GM11168 (cell line): ENCODE measurements at regions not wholly inside any gene's neighbourhood (a gene's known extent, or its start where the extent isn't known, plus 50 kb on each side); places are given as distances from the start of the nearest gene placed in this dataset.

Experiments
- in situ Hi-C: fragments of 300-500 bp; cut with MboI; formaldehyde crosslinking; loops from one replicate; pipeline ENCODE4 v1.12.0; 2022; ENCODE audit warnings: low sequenced_read_pairs; ENCODE audit not compliant: unreplicated experiment

DNA sequence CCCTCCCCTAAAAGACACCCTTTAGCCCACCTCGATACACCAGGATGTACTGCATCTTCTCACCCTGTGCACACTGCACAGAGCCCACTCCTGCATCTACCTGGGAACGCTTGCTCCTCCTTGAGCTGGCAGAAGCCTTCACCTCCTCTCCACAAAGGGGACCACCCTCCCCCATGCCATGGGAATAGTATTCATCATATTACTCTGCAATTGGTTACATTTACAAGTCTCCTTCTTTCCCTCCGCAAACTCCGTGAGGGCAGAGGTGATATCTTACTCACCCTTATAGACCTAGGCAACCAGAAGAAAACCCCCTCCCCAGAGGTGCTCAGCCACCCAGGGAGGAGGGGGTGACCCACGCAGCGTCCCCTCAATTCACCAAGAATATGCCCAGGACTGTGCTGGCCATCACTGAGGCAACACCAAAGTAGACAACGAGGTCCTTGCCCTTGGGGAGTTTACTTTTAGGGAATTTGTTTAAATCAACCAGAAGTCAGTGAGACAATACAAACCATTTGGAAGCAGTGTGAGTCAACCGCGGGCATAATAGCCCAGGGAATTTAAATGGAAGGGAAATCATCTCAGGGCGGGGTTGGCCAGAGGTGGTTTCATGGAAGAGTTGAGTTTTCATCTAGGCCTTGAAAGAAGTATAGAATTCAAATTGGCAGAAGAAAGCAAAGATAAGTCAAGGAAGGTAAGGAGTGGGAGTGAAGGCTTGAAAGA lies 214.5 kb downstream of the BARX2 start:
- in situ Hi-C loops = no loop called here

DNA sequence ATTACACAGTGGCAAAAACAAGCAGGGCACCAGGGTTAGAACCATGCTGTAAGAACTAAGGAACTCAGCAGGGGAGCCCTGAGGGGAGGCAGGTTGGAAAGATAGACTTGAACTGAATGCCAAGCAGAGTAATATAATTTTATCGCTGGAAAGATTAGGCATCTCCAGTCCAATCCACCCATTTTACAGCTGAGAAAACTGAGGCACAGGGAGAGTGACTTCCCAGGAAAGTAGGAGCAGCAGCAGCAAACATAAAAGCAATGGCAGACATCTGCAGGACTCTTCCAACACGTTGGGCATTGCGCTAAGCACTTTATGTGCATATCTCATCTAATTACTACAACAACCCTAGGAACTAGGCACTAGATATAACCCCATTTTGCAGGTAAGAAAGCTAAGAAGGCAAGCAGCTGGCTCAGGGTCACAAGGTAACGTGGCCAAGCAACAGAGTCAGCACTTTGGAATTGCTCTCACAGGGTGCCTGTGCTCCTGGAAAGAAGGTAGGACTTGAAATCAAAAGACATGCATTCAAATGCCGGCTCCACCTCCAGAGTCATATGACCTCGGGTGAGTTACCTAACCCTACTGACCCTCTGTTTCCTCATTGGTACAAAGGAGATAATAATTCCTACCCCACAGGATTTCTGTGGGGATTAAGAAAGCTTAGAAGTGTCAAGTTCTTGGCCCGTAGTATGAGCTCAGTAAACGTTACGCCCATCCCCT lies 215.3 kb downstream of the BARX2 start:
- in situ Hi-C loops = no loop called here

DNA sequence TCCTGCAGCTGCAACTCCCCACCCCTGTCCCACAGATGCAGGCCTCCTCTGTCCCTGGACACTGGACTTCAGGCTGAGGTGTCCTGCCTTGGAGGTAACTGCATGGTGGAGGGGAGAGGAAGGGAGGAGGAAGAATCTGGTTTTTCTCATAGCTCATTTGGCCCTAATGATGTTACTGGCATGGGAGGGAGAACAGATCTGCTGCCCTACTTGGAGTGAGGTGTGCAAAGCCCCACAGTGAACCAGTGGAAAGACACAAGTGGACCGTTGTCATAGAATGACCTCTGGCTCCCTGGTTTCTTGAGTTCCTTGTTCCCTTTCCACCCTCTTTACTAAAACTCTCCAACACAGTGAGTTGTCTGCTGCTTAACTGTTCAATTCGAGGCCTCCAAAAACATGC lies 215.9 kb downstream of the BARX2 start:
- in situ Hi-C loops = no loop called here

DNA sequence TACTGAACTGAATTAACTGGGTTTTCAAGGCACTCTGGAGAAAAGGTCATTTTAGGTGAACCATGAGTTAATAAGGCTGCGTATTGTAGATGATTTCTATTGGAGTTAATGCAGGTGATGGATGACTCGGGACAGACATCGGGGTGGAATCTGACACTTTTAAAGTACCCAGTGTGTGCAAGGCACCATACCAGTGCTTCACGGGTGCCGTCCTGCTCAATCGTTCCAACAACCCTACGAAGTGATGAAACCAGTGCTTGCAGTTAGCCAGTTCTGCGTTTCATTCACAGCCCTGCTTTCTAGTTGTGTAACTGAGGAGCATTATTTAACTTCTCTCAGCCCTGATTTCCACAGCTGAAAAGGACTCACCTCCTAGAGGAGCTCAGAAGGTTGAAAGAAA lies 216.5 kb downstream of the BARX2 start:
- in situ Hi-C loops = no loop called here

DNA sequence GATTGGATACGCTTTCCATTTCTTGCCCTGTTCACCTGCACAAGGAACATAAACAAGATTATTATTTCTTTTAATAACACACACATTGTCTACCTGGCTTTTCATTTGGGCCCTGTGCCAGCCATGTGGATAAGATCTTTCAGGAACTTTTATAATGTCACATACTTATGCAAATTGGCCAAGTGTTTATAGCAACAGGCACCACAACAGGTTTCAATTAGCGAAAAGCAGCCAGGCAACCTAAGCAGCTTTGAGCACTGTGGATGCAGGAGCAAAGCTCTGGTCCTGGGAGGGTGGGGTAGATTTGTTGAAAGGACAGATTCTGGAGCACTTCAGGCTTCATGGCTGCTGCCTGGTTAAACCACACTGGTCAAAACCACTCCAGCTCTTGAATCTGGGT lies 217.4 kb downstream of the BARX2 start:
- in situ Hi-C loops = no loop called here

DNA sequence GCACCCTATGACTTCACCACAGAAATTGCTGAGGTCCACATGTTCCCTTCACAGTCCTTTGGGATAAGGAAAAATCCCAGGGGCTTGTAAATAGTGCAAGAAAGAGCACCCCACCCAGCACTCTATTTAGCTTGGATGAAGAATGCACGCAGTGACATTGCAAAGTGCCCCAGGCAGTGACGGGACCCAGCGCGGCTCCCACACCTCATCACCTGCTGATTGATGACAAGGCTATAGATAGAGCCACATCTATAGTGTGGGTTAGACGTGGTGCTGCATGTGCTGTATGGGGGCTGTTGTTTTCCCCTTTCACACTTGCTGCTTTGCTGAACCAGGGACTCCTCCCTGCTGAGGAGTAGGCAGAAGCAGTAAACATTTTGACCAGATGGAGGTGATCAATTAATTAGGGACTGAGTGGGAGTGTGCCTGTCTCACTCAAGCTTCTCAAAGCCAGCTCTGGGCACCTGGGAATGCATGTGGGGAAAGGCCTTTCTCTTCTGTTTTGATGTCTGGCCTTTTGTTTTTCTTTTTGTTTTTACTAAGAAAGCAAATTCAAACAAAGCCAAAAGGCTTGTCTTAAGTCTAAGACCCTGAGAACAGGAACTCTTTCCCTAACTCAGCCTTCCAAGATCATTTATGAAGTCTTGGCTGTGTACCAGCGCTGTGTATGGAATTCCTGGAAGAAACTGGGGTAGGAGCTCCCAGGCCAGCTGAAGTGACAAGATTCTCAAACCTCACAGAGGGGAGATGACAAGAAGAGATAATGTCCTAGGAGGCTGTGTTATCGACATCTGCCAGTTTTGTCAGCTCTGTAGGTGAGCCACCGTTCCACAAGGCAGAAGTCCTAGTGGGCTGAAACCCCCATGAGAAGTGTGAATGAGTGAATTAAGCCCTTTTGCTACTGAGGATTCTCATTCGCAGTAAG lies 219.7 kb downstream of the BARX2 start:
- in situ Hi-C loops = no loop called here

DNA sequence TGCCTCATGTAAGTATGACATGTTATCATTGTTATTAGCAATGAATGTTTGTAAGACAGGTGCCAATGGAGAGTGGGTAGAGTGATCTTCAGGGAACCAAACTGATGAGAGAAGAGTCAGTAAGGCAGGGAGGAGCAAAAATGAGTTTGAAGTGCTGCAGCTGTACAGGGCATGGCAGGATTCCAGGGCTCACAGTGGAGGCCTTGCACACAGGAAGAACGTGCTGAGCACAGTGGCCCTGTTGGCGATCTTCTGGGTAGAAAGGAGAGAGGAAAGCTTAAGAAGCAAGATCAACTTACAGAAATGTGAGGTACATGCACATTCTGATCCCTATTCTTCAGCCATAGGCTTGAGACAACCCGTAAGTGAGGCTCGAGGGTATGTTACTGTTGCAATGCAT lies 219.3 kb upstream of the TMEM45B start:
- in situ Hi-C loops = no loop called here

DNA sequence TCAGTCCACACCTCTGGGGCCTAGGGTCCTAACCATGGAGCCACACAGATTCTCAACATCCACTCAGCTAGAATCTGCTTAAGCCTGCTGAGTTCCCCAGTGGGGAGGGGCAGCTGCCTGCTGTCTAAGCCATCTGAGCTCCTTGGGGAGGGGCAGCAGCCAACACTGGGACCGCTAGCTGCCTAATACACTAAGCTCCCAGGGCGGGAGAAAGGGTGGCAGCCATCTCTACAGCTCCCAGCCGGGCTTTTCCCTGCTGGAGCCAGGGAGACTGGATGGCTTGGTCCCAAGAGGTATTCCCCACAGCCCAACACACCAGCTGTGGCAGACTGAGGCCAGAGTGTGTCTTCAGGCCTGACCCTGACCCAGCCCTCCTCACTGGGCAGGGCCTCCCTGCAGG lies 217.3 kb upstream of the TMEM45B start:
- in situ Hi-C loops = no loop called here

DNA sequence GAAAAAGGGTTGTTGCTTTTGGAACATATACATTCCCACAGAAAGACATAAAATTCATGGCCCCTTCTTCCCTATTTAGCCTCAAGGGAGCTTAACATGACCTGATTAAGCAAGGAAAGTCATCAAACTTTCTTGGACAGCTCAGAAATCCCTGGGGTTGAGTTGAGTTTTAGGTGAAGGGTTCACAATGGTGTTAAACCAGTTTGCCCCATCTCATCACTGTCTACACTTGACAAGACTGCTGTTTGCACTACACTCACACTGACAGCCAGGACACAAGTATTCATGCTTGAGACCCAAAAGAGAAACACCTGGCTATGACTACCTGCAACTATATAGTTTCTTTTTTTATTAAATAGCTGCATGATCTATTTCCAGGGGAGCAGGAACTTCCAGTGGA lies 209.8 kb upstream of the TMEM45B start:
- in situ Hi-C loops = no loop called here

DNA sequence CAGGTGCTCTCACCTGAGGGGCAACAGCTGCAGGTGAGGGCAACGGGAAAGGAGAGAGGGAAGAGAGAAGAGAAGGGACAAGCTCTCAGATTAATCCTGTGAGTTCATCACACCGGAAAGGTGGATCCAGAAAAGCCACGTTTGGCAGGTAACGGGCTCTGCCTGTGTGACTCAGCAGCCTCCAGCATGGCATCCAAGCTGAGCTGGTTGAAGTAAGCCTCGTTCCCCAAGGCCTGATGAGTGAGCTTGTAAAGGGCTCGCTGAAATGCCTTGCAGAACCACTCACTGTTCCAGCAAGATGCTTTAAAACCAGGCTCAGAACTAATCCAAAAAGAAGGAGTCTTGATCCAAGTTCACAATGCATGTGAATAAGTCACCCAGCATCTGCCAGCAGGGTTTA lies 206.9 kb upstream of the TMEM45B start:
- in situ Hi-C loops = no loop called here

DNA sequence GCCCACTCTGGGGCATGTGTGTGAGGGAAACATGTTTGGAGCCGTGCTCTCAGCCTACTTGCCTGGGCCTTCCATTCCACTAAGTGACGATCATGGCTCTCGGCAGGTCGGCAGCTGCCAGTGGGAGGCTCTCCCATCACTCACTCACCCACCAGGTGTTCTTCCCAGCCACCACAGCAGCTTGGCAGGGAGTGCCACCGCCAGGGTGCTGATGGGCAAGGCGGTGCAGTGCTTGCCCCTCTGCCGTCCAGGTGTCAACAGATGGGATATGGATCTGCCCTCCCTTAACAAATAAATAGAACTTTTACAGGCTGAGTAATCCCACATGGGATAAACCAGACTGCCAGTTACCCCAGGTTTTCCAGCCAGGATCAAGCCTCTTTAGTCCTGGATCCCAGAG lies 205.5 kb upstream of the TMEM45B start:
- in situ Hi-C loops = no loop called here

DNA sequence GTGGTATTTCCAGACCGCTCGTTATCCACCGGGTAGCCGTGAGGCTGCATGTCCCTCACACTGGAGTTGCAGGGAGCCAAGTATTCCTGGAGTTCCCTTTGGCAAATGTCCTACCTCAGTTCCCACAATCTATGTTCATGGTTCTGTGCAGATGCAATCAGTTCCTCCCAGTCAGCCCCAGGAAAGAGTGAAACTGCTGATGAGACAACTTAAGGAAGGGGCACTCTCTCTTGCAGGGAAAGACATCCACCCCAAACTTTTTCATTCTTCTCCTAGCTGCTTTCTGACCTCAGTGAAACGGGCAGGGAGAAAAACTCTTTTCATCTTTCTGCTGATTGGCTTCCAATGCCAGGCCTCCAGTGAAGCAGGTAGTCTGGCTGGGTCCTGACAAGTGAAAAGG lies 205.1 kb upstream of the TMEM45B start:
- in situ Hi-C loops = no loop called here

DNA sequence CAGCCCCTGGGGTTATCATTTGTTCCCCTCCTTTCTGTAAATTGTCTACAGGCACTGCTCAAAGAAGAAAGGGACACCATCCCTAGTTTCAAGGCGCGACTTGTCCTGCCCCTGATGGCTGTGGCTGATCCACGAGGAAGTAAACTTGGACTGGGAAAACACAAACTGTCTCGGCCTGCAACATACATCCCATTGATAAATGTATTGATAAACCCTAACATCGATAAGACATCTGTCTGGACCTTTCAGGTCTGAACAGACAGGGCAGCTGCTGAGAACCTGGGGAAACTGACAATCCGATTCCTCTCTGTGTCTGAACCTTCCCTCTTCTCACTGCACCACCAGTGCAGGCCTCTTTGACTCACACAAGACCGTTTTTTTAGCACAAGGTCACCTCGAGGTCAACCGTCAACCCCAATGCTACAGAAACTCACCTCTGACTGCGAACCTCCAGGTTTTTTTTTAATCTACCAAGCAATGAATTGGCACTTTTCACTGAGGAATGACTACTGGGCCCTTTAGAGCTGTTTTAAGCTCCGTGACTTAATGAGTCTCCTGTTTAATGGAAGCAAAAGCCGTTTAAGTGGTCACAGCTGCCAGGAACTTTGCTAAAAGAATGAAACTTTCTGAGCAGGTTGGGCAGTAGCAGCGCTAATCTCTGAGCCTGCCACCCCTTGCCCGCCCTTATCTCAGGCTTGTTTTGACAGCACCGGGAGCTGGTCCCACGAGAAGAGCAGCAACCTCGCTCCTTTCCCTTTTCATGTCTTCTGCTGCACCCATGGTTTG lies 203.8 kb upstream of the TMEM45B start:
- in situ Hi-C loops = no loop called here

DNA sequence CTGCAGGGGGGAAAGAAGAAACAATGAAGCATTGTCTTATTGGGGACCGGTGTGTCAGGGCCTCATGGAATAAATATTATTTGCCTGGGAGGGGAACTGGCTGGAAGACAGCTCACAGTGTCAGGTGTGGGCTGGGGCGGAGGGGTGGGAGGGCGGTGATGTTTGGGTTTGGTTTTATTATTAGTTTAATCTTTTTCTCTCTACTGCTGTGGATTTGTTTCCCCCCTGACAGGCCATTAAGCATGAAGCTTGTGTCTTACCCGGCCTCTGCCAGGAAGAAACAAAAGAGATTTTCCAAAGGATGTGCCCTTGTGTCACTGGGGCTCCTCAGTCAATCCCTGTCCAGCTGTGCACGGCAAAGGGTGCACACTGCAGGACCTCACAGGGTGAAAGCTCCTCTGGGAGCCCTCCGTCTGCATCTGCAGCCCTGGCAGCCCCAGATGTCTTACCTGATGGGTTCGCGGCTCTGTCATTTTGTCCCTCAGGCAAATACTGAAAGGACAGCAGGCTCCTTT lies 203.1 kb upstream of the TMEM45B start:
- in situ Hi-C loops = no loop called here

DNA sequence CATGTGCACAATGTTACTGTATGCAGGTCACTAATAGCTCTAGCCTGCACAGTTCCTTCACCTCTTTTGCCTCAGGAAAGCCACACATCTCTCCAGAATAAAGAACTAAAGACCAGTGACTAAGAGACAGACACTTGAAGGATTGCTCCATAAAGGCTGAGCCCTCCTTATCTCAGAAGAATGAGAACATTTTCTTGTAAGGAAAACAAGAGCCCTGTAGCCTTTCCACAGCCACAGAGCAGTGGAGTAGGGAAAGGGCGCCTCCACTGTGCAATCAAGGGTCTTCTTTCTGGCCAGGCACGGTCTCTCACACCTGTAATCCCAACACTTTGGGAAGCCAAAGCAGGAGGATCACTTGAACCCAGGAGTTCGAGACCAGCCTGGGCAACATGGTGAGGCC lies 202.6 kb upstream of the TMEM45B start:
- in situ Hi-C loops = no loop called here

DNA sequence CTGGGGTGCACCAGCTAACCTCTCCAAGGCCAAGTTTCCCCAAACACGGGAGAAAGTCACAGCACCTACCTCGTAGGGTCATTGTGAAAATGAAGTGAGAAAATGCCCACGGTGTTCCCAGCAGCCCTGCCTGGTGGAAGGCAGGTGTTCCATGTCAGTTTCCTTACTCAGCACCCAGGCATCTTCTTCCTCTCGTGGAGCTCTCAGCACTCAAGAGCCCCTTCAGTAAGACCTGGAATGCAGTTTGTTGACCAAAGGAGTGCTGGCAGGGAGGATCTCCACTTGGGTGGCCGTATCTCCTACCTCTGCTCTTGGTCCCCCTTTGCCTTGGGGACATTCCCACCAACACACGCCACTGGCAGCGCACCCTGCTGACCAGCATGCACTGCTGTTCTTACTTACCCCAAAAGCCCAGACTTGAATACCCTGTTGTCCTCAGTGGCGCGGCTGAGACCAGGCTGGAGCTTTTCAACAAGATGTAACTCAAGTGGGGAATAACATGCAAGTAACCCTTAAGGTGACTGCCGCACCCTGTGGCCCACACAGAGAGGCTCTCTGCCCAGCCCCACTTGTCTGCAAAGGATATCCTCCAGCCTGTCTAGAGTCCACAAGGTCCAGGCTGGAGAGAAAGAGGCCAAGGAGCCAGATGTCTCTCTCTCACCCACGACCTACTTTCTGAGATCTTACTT lies 201.2 kb upstream of the TMEM45B start:
- in situ Hi-C loops = no loop called here

DNA sequence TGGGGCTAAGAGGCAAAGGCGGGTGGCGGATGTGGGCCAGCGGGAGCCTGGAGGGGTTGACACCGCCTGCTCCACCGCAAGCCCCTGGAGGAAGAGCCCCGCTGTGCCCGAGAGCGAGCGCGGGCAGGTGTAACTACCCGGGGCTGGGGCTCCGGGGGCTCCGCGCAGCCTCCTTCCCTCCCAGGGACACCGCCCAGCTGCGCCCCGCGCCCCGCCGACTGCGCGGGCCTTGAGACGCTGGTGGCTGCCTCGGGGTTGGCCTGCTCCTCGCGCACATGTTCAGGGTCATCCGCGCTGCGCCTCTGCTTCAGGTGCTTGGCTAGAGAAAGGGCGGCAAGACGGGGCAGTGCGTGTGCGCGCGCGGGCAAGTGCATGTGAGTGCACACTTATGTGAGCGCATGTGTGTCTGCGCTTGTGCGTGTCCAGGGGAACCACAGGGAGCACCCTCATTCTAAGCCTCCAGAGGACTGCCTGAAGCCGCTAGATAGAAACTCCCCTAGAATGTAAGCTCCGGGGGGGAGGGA lies 197.5 kb upstream of the TMEM45B start:
- in situ Hi-C loops = no loop called here

DNA sequence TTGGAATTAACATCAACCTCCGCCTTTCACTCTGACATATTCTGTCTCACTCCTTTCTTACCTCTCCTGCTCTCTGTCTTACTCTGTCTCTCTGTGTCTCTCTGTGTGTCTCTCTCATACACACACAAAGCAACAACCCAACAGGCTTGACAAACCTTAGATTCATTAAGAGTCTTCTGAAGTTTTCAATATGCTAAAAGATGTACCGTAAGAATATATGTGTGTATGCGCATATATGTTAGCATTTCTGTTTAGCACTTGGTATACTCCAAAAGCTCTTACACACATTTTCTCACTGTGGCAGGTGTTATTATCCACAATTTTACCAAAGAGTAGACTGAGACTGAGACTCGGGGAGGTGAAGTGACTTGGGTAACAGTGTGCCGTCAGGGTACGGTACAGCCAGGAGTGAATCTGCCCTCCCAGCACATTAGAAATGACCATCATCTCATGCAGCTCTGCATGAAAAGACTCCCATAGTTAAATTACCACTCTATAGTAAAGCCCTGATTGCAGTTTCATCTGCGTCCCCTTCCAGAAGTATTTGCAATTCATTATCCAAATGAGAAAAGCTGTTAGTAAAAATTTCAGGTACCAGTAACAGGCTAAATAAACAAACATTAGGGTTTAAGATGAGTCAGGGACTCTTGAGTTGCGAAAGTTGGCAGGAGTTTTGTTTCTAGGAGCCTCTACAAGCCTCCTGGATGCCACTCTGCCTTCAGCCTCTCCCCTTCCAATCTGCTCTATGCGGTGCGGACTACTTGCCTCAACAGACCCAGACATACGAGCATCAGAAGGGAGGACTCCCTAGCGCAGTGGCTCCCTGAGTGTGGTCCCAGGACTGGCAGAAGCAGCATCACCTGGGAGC lies 195.2 kb upstream of the TMEM45B start:
- in situ Hi-C loops = no loop called here
